ENCODE measurements at regions not wholly inside any gene's neighbourhood (a gene's known extent, or its start where the extent isn't known, plus 50 kb on each side); places are given as distances from the start of the nearest gene placed in this dataset.

GRCh38 chr7:84324136-84324630 lies 129.6 kb upstream of the SEMA3A start:
- no peaks in the 10 kb centered on the region for H3K79me2 ChIP-seq (replicated peaks; ENCODE audit: insufficient read depth)
- H3K27ac ChIP-seq (ENCODE audit: low read depth): no peak overlapping the region
- no peaks in the 10 kb centered on the region for H3K36me3 ChIP-seq (ENCODE audit: insufficient read depth)
- H3K4me1 Mint-ChIP-seq: peaks cover 4% of the 10 kb centered on the region; the same call in 2 of the 3 replicates
- H3K4me3 Mint-ChIP-seq: no peak overlapping the region
- H3K4me1 ChIP-seq (ENCODE audit: insufficient read depth): no peaks in the 10 kb centered on the region
- ATAC-seq (no peak), DNase-seq (ENCODE audit: low spot score) (no peak)
- no peaks in the 10 kb centered on the region for H3K9me2 ChIP-seq (ENCODE audit: insufficient read depth)
- no peak overlapping the region for H2AFZ ChIP-seq
- H3K27me3 Mint-ChIP-seq (ENCODE audit: insufficient read depth, low read depth, poor library complexity): no peaks in the 10 kb centered on the region
- H3K4me3 ChIP-seq: no peak overlapping the region
- no peak overlapping the region for H3K4me2 ChIP-seq
- TF ChIP-seq POLR2AphosphoS5 (IDR thresholded peaks at IDR 0.05; ENCODE audit: low read depth): no peak
- H4K20me1 ChIP-seq (replicated peaks; ENCODE audit: insufficient read depth): no peaks in the 10 kb centered on the region
- no peaks in the 10 kb centered on the region for H3K27me3 ChIP-seq (ENCODE audit: insufficient read depth)
- H3F3A ChIP-seq (replicated peaks; ENCODE audit: low read depth): no peaks in the 10 kb centered on the region
- no peaks in the 10 kb centered on the region for H3K9me3 Mint-ChIP-seq
- no peak overlapping the region for H3K27ac Mint-ChIP-seq
- no peaks in the 10 kb centered on the region; the same call in 2 of the 3 replicates for H3K36me3 Mint-ChIP-seq (ENCODE audit: low read depth)

- no peak for TF ChIP-seq EZH2phosphoT487 (IDR thresholded peaks at IDR 0.05; ENCODE audit: unreplicated experiment)
- no peak for TF ChIP-seq ZNF114 (CRISPR knock-in tag; IDR thresholded peaks at IDR 0.05)
- TF ChIP-seq, protein P1, sequence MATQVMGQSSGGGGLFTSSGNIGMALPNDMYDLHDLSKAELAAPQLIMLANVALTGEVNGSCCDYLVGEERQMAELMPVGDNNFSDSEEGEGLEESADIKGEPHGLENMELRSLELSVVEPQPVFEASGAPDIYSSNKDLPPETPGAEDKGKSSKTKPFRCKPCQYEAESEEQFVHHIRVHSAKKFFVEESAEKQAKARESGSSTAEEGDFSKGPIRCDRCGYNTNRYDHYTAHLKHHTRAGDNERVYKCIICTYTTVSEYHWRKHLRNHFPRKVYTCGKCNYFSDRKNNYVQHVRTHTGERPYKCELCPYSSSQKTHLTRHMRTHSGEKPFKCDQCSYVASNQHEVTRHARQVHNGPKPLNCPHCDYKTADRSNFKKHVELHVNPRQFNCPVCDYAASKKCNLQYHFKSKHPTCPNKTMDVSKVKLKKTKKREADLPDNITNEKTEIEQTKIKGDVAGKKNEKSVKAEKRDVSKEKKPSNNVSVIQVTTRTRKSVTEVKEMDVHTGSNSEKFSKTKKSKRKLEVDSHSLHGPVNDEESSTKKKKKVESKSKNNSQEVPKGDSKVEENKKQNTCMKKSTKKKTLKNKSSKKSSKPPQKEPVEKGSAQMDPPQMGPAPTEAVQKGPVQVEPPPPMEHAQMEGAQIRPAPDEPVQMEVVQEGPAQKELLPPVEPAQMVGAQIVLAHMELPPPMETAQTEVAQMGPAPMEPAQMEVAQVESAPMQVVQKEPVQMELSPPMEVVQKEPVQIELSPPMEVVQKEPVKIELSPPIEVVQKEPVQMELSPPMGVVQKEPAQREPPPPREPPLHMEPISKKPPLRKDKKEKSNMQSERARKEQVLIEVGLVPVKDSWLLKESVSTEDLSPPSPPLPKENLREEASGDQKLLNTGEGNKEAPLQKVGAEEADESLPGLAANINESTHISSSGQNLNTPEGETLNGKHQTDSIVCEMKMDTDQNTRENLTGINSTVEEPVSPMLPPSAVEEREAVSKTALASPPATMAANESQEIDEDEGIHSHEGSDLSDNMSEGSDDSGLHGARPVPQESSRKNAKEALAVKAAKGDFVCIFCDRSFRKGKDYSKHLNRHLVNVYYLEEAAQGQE (IDR thresholded peaks at IDR 0.05; ENCODE audit: unreplicated experiment): no peak
- no peak for TF ChIP-seq JUNB (IDR thresholded peaks at IDR 0.05; ENCODE audit: unreplicated experiment)
- TF ChIP-seq POLR2AphosphoS5 (IDR thresholded peaks at IDR 0.05; ENCODE audit: low read depth): no peak
- TF ChIP-seq ETS1 (IDR thresholded peaks at IDR 0.05): no peak
- no peak for TF ChIP-seq STAT1 (IDR thresholded peaks at IDR 0.05; ENCODE audit: unreplicated experiment)
- TF ChIP-seq, protein P2, sequence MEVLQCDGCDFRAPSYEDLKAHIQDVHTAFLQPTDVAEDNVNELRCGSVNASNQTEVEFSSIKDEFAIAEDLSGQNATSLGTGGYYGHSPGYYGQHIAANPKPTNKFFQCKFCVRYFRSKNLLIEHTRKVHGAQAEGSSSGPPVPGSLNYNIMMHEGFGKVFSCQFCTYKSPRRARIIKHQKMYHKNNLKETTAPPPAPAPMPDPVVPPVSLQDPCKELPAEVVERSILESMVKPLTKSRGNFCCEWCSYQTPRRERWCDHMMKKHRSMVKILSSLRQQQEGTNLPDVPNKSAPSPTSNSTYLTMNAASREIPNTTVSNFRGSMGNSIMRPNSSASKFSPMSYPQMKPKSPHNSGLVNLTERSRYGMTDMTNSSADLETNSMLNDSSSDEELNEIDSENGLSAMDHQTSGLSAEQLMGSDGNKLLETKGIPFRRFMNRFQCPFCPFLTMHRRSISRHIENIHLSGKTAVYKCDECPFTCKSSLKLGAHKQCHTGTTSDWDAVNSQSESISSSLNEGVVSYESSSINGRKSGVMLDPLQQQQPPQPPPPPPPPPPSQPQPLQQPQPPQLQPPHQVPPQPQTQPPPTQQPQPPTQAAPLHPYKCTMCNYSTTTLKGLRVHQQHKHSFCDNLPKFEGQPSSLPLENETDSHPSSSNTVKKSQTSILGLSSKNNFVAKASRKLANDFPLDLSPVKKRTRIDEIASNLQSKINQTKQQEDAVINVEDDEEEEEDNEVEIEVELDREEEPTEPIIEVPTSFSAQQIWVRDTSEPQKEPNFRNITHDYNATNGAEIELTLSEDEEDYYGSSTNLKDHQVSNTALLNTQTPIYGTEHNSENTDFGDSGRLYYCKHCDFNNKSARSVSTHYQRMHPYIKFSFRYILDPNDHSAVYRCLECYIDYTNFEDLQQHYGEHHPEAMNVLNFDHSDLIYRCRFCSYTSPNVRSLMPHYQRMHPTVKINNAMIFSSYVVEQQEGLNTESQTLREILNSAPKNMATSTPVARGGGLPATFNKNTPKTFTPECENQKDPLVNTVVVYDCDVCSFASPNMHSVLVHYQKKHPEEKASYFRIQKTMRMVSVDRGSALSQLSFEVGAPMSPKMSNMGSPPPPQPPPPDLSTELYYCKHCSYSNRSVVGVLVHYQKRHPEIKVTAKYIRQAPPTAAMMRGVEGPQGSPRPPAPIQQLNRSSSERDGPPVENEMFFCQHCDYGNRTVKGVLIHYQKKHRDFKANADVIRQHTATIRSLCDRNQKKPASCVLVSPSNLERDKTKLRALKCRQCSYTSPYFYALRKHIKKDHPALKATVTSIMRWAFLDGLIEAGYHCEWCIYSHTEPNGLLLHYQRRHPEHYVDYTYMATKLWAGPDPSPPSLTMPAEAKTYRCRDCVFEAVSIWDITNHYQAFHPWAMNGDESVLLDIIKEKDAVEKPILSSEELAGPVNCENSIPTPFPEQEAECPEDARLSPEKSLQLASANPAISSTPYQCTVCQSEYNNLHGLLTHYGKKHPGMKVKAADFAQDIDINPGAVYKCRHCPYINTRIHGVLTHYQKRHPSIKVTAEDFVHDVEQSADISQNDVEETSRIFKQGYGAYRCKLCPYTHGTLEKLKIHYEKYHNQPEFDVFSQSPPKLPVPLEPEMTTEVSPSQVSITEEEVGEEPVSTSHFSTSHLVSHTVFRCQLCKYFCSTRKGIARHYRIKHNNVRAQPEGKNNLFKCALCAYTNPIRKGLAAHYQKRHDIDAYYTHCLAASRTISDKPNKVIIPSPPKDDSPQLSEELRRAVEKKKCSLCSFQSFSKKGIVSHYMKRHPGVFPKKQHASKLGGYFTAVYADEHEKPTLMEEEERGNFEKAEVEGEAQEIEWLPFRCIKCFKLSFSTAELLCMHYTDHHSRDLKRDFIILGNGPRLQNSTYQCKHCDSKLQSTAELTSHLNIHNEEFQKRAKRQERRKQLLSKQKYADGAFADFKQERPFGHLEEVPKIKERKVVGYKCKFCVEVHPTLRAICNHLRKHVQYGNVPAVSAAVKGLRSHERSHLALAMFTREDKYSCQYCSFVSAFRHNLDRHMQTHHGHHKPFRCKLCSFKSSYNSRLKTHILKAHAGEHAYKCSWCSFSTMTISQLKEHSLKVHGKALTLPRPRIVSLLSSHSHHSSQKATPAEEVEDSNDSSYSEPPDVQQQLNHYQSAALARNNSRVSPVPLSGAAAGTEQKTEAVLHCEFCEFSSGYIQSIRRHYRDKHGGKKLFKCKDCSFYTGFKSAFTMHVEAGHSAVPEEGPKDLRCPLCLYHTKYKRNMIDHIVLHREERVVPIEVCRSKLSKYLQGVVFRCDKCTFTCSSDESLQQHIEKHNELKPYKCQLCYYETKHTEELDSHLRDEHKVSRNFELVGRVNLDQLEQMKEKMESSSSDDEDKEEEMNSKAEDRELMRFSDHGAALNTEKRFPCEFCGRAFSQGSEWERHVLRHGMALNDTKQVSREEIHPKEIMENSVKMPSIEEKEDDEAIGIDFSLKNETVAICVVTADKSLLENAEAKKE (CRISPR knock-in tag; IDR thresholded peaks at IDR 0.05): no peak
- no peak for TF ChIP-seq CREB1 (CRISPR knock-in tag; IDR thresholded peaks at IDR 0.05; ENCODE audit: low read depth)
- no peak for TF ChIP-seq NANOG (IDR thresholded peaks at IDR 0.05; ENCODE audit: borderline replicate concordance)
- no peak for TF ChIP-seq ZNF331 (CRISPR knock-in tag; IDR thresholded peaks at IDR 0.05; ENCODE audit: low read depth)
- no peak overlapping the region for H3K27ac ChIP-seq (ENCODE audit: low read depth)
- Mint-ChIP-seq H3K4me3 (no peak overlapping the region), H3K27ac (no peak overlapping the region), H3K36me3 (ENCODE audit: low read depth) (no peaks in the 10 kb centered on the region; the same call in 2 of the 3 replicates), H3K4me1 (no peaks in the 10 kb centered on the region), H3K9me3 (no peaks in the 10 kb centered on the region), H3K27me3 (ENCODE audit: insufficient read depth, low read depth, poor library complexity) (no peaks in the 10 kb centered on the region)
- no peak overlapping the region for H3K4me3 ChIP-seq
- H2AFZ ChIP-seq: no peak overlapping the region
- no peaks in the 10 kb centered on the region for H4K20me1 ChIP-seq (replicated peaks; ENCODE audit: insufficient read depth)
- DNase-seq (ENCODE audit: low spot score): no peak
- no peaks in the 10 kb centered on the region for H3F3A ChIP-seq (replicated peaks; ENCODE audit: low read depth)
- no peak overlapping the region for H3K4me2 ChIP-seq
- ATAC-seq: no peak
- no peaks in the 10 kb centered on the region for H3K27me3 ChIP-seq (ENCODE audit: insufficient read depth)
- no peaks in the 10 kb centered on the region for H3K4me1 ChIP-seq (ENCODE audit: insufficient read depth)
- H3K9me2 ChIP-seq (ENCODE audit: insufficient read depth): no peaks in the 10 kb centered on the region
- H3K79me2 ChIP-seq (replicated peaks; ENCODE audit: insufficient read depth): no peaks in the 10 kb centered on the region
- no peaks in the 10 kb centered on the region for H3K36me3 ChIP-seq (ENCODE audit: insufficient read depth)
These were observed 122.9 kb upstream of the SEMA3A start for GRCh38 chr7:84317536-84317935.

Data from GM23338 (cell line).